SJCRH30 (cell line): ENCODE measurements at regions not wholly inside any gene's neighbourhood (a gene's known extent, or its start where the extent isn't known, plus 50 kb on each side); places are given as distances from the start of the nearest gene placed in this dataset.
"Not testable (repeated sequence)": the region's sequence is repeated elsewhere in the genome, so short reads cannot be mapped to it uniquely, and the experiment has no call there.

Experiments
- DNase-seq, 2 experiments: peaks; one replicate each; pipeline ENCODE4 v3.0.0-alpha.2; 2015 to 2020
- H3K27ac ChIP-seq: fragments of 250-450 bp; sonication (Bioruptor Pico); 2 replicates; pipeline ENCODE4 v1.5.1; 2020; ENCODE audit warnings: mild to moderate bottlenecking, moderate library complexity
- H3K27me3 ChIP-seq: fragments of 250-450 bp; sonication (Bioruptor Pico); 2 replicates; pipeline ENCODE4 v1.5.1; 2020; ENCODE audit warnings: mild to moderate bottlenecking, moderate library complexity
- H3K36me3 ChIP-seq: fragments of 250-450 bp; sonication (Bioruptor Pico); 2 replicates; pipeline ENCODE4 v1.5.1; 2020; ENCODE audit warnings: mild to moderate bottlenecking, moderate library complexity
- H3K4me1 ChIP-seq: fragments of 250-450 bp; sonication (Bioruptor Pico); 2 replicates; pipeline ENCODE4 v1.5.1; 2020; ENCODE audit warnings: mild to moderate bottlenecking, moderate library complexity
- H3K4me3 ChIP-seq: fragments of 250-450 bp; sonication (Bioruptor Pico); 2 replicates; pipeline ENCODE4 v1.5.1; 2020; ENCODE audit warnings: mild to moderate bottlenecking, moderate library complexity
- H3K9me3 ChIP-seq: fragments of 250-450 bp; sonication (Bioruptor Pico); replicated peaks from 2 replicates; pipeline ENCODE4 v1.5.1; 2020; ENCODE audit warnings: mild to moderate bottlenecking, moderate library complexity

GRCh38 chr6:94651239-94651638 is 926.1 kb upstream of the MANEA start:
- no peaks in the 10 kb centered on the region for H3K4me1 ChIP-seq
- no peaks in the 10 kb centered on the region for H3K36me3 ChIP-seq

GRCh38 chr6:94645191-94645590 is 932.1 kb upstream of the MANEA start:
- Histone ChIP-seq H3K36me3 (no peaks in the 10 kb centered on the region), H3K4me1 (no peaks in the 10 kb centered on the region), H3K9me3 (no peaks in the 10 kb centered on the region), H3K4me3 (no peak overlapping the region), H3K27me3 (no peaks in the 10 kb centered on the region), H3K27ac (no peak overlapping the region)
- no peak for DNase-seq

More at GRCh38 chr6:94651239-94651638, 926.1 kb upstream of the MANEA start:
- H3K27me3 ChIP-seq, result no peaks in the 10 kb centered on the region
- 0 out of 2 replicates have a peak, but pooled peaks cover 4% of the 10 kb centered on the region for H3K9me3 ChIP-seq
- H3K4me3 ChIP-seq, result no peak overlapping the region
- H3K27ac ChIP-seq, result no peak overlapping the region
- no peak for DNase-seq

- H3K9me3 ChIP-seq, result no peaks in the 10 kb centered on the region
- DNase-seq, result no peak
- no peaks in the 10 kb centered on the region for H3K36me3 ChIP-seq
Measured at GRCh38 chr6:94639564-94639963, 937.8 kb upstream of the MANEA start.

GRCh38 chr6:94636780-94637385 is 940.5 kb upstream of the MANEA start:
- no peak overlapping the region for H3K27ac ChIP-seq
- no peaks in the 10 kb centered on the region for H3K9me3 ChIP-seq
- no peaks in the 10 kb centered on the region for H3K27me3 ChIP-seq
- peaks cover 11% of the 10 kb centered on the region for H3K4me1 ChIP-seq
- H3K4me3 ChIP-seq, result no peak overlapping the region
- H3K36me3 ChIP-seq, result no peaks in the 10 kb centered on the region
- DNase-seq, result peak; percentile 35 to 54

More at GRCh38 chr6:94639564-94639963, 937.8 kb upstream of the MANEA start:
- no peaks in the 10 kb centered on the region for H3K27me3 ChIP-seq
- H3K4me3 ChIP-seq, result no peak overlapping the region
- peaks cover 11% of the 10 kb centered on the region for H3K4me1 ChIP-seq
- no peak overlapping the region for H3K27ac ChIP-seq

- Histone ChIP-seq H3K4me1 (no peaks in the 10 kb centered on the region), H3K9me3 (no peaks in the 10 kb centered on the region; the same call in 1 of the 2 replicates)
- DNase-seq, result no peak
Measured at GRCh38 chr6:94623586-94623985, 953.7 kb upstream of the MANEA start.

GRCh38 chr6:94622783-94623182 is 954.6 kb upstream of the MANEA start:
- no peaks in the 10 kb centered on the region for H3K4me1 ChIP-seq
- H3K4me3 ChIP-seq, result no peak overlapping the region
- no peak overlapping the region for H3K27ac ChIP-seq
- DNase-seq, result no peak
- no peaks in the 10 kb centered on the region for H3K27me3 ChIP-seq
- no peaks in the 10 kb centered on the region for H3K36me3 ChIP-seq
- H3K9me3 ChIP-seq, result no peaks in the 10 kb centered on the region; the same call in 1 of the 2 replicates

More at GRCh38 chr6:94623586-94623985, 953.7 kb upstream of the MANEA start:
- H3K4me3 ChIP-seq, result no peak overlapping the region
- H3K27me3 ChIP-seq, result no peaks in the 10 kb centered on the region
- H3K36me3 ChIP-seq, result no peaks in the 10 kb centered on the region
- no peak overlapping the region for H3K27ac ChIP-seq

GRCh38 chr6:94600636-94601035 is 976.7 kb upstream of the MANEA start:
- Histone ChIP-seq H3K9me3 (no peaks in the 10 kb centered on the region), H3K4me1 (no peaks in the 10 kb centered on the region), H3K4me3 (no peak overlapping the region), H3K27ac (no peak overlapping the region), H3K36me3 (no peaks in the 10 kb centered on the region), H3K27me3 (no peaks in the 10 kb centered on the region)
- DNase-seq, result no peak

GRCh38 chr6:94597487-94597886 is 979.8 kb upstream of the MANEA start:
- H3K27ac ChIP-seq, result no peak overlapping the region
- no peak overlapping the region for H3K4me3 ChIP-seq
- no peak for DNase-seq
- H3K36me3 ChIP-seq, result no peaks in the 10 kb centered on the region
- H3K27me3 ChIP-seq, result no peaks in the 10 kb centered on the region
- H3K4me1 ChIP-seq, result no peaks in the 10 kb centered on the region
- H3K9me3 ChIP-seq, result no peaks in the 10 kb centered on the region

- no peaks in the 10 kb centered on the region for H3K9me3 ChIP-seq
- H3K36me3 ChIP-seq, result no peaks in the 10 kb centered on the region
- DNase-seq, result no peak
- H3K27ac ChIP-seq, result no peak overlapping the region
- H3K4me1 ChIP-seq, result no peaks in the 10 kb centered on the region
- no peak overlapping the region for H3K4me3 ChIP-seq
- H3K27me3 ChIP-seq, result no peaks in the 10 kb centered on the region
Measured at GRCh38 chr6:94590416-94590815, 986.9 kb upstream of the MANEA start.

GRCh38 chr6:94588301-94588700 is 989.0 kb upstream of the MANEA start:
- H3K4me1 ChIP-seq, result no peaks in the 10 kb centered on the region
- H3K27ac ChIP-seq, result no peak overlapping the region
- no peak for DNase-seq

GRCh38 chr6:94584211-94584610 is 993.1 kb upstream of the MANEA start:
- Histone ChIP-seq H3K9me3 (no peaks in the 10 kb centered on the region), H3K36me3 (no peaks in the 10 kb centered on the region), H3K4me1 (no peaks in the 10 kb centered on the region), H3K4me3 (no peak overlapping the region), H3K27ac (no peak overlapping the region), H3K27me3 (no peaks in the 10 kb centered on the region)
- no peak for DNase-seq

More at GRCh38 chr6:94588301-94588700, 989.0 kb upstream of the MANEA start:
- H3K36me3 ChIP-seq, result no peaks in the 10 kb centered on the region
- no peaks in the 10 kb centered on the region for H3K27me3 ChIP-seq
- no peak overlapping the region for H3K4me3 ChIP-seq
- H3K9me3 ChIP-seq, result no peaks in the 10 kb centered on the region

GRCh38 chr6:94570581-94570980 is 1006.8 kb upstream of the MANEA start:
- no peaks in the 10 kb centered on the region for H3K9me3 ChIP-seq
- no peaks in the 10 kb centered on the region for H3K27me3 ChIP-seq
- DNase-seq, result peak; percentile 58 to 76
- H3K4me1 ChIP-seq, result peaks cover 15% of the 10 kb centered on the region
- H3K4me3 ChIP-seq, result no peak overlapping the region
- H3K27ac ChIP-seq, result peak overlapping the region; percentile 54
- no peaks in the 10 kb centered on the region for H3K36me3 ChIP-seq

- DNase-seq, result no peak
- Histone ChIP-seq H3K27ac (no peak overlapping the region), H3K4me3 (no peak overlapping the region), H3K9me3 (no peaks in the 10 kb centered on the region), H3K4me1 (no peaks in the 10 kb centered on the region), H3K27me3 (no peaks in the 10 kb centered on the region), H3K36me3 (no peaks in the 10 kb centered on the region)
Measured at GRCh38 chr6:94562846-94563245, 1014.5 kb upstream of the MANEA start.

GRCh38 chr6:94559829-94560537 is 1017.4 kb upstream of the MANEA start:
- Histone ChIP-seq H3K4me1 (no peaks in the 10 kb centered on the region), H3K27me3 (no peaks in the 10 kb centered on the region), H3K4me3 (no peak overlapping the region), H3K36me3 (no peaks in the 10 kb centered on the region), H3K27ac (no peak overlapping the region), H3K9me3 (no peaks in the 10 kb centered on the region)
- DNase-seq, result no peak

GRCh38 chr6:94557207-94557606 is 1020.1 kb upstream of the MANEA start:
- H3K27me3 ChIP-seq, DNase-seq, H3K4me3 ChIP-seq, H3K4me1 ChIP-seq, H3K9me3 ChIP-seq, H3K36me3 ChIP-seq, H3K27ac ChIP-seq: not testable (repeated sequence)

GRCh38 chr6:94548201-94548600 is 1029.1 kb upstream of the MANEA start:
- no peaks in the 10 kb centered on the region for H3K9me3 ChIP-seq
- H3K36me3 ChIP-seq, result no peaks in the 10 kb centered on the region
- no peak overlapping the region for H3K27ac ChIP-seq
- no peak overlapping the region for H3K4me3 ChIP-seq
- DNase-seq, result no peak
- H3K4me1 ChIP-seq, result no peaks in the 10 kb centered on the region; the same call in 1 of the 2 replicates
- no peaks in the 10 kb centered on the region for H3K27me3 ChIP-seq
